Stimulated activated CD8-positive, alpha-beta memory T cell treated with anti-CD3 and anti-CD28 coated beads, Interleukin-2, amount 100 ng/mL, for 48 hours (primary cell): ENCODE measurements at regions not wholly inside any gene's neighbourhood (a gene's known extent, or its start where the extent isn't known, plus 50 kb on each side); places are given as distances from the start of the nearest gene placed in this dataset.
"Not testable (repeated sequence)": the region's sequence is repeated elsewhere in the genome, so short reads cannot be mapped to it uniquely, and the experiment has no call there.

Experiments used
- DNase-seq, 2 donors: peaks; one replicate each; pipeline ENCODE4 v3.0.0-alpha.2; 2020; ENCODE audit warnings: low read depth in 2 of 2

DNA sequence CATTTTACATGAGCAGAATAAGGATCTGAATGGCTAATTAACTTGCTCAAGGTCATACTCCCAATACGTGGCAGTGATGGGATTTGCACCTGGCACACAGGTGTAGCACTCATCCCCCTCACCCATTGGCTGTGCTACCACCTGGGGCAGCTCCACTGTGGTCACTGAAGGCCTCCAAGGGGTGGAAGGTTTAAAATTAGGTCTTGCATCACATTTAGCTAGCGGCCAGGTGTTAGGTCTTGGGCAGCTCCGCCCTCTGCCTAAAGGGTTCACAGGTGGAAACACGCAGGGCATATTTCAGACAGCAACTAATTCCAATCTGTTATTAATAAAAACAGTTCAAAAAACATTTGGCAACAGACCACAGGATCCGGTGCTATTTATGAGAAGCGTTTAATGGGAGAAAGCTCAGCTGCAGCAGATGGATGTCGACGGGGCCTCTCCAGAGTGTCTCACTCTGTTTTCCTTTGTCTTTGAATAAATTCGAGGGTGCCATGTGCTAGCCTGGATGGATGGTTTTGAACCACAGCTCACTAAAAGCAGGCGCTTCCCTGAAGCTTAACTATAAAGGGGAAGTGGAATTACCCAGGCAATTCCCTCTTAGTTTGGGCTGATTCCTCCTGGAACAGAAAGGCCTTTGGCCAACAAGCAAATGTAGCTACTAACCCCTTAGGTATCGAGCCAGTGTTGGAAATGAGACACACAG is 1017.6 kb downstream of the TYW1 start:
- DNase-seq = no peak

DNA sequence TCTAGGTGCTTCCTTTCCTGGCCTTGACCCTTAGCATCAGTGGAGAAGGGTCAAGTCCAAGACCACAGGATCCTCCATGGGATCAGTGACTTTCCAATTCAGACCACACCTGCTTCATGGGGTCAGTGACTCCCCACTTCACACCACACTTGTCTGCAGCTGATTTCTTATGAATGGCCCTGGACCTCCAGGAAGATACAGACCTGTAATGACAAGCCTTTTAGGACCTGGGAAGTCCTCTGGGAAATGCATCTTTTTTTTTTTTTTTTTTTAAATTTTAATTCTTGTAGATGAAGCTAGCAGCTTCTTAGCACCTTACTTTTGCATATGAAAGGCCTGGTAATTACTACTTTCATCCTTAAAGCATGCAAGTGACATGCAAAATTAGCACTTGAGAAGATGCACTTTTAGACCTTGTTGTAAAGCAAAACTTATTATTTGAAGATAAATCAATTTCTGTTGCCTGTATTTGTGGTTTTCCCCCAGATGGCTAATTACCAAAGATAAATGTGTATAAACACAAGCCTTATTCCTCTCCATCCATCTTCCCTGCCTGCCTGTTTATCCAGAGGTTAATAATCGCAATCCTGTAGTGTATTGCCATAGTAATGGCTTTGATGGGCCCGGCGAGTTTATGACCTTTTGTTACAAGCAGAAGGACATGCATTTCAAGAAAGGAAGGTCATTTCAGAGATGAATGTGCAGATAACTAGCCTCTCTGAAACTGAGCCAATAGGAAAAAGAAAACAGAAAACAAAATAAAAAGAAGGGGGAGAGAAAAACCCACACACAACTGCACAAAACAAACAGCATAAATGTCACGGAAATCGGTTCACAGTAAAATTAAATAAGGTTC is 1018.7 kb downstream of the TYW1 start:
- DNase-seq = no peak

DNA sequence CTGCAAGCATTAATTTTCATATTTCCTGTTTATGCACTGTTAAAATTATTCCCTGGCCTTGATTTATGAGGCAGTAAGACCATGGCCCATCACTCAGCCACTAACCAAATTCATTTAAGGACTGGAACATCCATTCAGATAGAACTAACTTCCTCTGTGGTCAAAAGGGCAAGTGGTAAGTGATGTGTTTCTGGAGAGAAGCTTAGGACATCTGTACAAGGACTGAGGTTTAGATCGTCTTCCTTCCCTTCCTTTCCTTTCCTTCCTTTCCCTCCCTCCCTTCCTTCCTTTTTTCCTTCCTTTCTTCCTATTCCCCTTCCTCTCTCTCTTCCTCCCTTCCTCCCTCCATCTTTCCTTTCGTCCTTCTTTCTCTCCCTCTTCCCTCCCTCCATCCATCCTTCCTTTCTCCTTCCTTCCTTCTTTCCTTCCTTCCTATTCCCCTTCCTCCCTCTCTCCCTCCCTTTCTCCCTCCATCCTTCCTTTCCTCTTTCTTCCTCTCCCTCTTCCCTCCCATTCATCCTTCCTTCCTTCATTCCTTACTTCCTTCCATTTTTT is 1019.4 kb downstream of the TYW1 start:
- DNase-seq = no peak

DNA sequence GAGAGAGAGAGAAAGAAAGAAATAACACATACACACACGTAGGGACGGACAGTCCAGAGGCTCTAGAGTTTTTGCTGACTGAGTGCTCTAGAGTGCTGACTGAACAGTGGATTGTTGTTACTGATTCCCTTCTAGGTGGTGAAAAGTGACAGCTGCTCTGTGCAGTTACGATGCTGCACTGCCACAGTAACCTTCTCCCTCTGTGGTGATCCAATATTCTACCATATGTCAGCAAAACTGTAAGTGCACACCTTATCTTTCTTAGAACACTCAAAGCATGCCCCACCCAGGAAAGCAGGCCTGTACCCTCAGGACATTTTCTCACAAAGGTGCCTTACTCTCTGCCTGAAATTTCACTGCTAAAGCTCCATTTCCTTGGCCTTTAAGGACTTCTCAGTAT is 1023.5 kb downstream of the TYW1 start:
- DNase-seq = no peak

DNA sequence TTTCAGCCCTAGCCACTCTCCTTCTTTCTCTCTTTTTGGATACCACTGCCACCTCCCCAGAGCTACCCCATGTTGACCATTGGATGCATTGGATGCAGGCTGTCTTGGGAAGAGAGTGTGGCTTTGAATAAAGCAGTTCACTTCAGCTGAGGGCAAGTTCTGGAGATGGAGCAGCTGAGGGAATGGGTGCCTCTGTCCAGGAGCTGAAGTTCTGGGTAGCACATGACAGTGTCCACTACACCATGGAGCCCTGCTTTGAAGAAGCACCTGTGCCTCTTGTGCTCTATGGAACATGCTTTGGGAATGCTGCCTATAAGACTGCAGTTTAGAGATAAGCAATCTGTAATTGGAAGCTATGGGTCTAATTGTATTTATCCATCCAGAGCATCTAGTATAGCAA is 1028.7 kb downstream of the TYW1 start:
- no peak for DNase-seq

DNA sequence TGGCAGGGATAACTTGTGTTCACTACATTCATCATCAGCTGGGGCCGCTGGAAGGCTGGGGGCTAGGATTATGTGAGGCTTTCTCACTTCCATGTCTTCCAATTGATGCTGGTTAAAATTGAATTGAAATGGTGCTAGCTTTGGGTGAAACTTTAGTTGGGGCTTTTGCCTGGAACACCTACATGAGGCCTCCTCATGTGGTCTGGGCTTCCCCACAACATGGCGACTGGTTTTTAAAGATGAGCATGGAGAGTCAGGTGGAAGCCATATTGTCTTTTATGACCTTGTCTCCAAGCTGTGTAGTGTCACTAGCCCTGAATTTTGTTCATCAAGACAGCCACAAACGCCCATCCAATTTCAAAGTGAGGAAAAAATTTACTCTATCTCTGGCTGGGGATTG is 1033.9 kb downstream of the TYW1 start:
- no peak for DNase-seq

DNA sequence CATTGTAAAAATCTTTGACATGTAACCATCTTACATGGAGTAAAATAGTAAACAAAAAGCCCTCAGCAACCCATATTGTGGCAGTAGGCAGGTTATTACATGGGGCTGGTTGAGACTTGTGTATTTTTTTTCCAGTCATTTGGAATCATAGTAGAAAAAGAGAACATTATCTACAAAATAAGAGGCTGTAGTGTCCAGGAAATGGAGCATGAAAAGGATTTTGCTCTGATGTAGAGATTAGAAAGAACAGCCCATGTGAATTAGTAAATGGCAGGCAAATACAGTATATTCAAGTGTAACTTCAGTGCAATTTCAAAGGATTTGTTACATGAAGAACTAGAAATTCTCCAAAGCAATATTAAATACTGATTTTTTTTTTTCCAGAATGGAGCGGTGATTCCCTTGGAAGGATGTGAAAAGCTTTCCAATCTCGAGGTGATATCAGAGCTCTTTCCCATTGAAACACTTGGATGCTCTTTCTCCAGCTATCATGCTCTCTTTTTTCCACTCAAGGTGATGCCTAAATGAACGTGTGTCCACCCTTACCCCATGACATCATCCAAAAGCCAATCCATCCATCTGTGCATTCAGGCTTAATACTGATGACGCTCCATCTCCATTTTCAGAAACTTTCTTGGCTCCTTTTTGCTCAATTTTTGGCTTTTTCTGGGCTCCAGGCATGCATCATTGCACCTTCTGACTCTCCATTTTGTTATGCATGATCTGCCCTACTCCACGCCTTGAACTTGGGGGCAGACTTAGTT is 1034.7 kb downstream of the TYW1 start:
- DNase-seq = no peak

DNA sequence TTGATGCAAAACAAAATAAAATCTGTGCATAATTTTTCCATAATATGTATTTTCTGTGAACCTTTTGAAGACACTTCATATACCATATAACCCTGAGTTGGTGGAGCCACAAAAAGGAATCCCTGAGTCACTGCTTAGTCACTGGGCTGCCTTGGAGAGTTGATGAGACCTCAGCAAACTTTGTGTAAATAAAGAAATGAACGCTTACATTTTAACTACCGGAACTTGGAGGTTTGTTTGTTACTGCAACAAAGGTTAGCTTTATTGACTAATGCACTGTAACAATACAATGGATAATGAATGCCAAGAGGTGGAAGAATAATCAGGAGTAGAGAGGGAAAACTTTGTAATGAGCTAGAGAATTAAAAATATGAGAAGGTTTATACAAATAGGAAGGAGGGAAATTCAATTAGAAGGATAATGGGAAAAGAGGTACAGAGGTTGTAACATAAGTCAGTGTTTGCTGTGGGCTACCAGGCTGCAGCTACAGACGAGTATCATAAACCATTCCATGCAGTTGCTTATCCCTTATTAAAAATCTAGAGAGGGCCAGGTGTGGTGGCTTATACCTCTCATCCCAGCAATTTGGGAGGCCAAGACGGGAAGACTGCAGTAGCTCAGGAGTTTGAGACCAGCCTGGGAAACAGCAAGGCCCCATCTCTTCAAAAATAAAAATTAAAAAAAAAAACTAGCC is 1042.1 kb downstream of the TYW1 start:
- DNase-seq = no peak

DNA sequence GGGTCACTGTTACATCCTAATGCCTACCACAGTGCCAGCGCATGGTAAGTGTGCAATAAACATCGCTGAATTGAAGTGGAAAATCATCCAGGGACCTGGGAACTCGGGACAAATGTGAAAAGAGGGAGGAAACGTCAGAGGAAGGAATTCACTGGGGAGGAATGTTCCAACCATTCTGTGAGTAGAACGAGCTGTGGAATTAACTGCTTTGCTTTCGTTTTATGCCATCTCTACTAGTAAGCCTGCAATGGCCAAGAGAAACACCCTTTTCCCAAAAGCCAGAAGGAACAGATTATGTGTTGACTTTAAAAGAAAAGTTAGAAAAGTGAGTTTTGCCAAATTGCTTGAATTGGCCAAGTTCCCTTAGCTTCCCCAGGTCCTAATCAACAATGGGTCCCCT is 1044.9 kb downstream of the TYW1 start:
- no peak for DNase-seq

DNA sequence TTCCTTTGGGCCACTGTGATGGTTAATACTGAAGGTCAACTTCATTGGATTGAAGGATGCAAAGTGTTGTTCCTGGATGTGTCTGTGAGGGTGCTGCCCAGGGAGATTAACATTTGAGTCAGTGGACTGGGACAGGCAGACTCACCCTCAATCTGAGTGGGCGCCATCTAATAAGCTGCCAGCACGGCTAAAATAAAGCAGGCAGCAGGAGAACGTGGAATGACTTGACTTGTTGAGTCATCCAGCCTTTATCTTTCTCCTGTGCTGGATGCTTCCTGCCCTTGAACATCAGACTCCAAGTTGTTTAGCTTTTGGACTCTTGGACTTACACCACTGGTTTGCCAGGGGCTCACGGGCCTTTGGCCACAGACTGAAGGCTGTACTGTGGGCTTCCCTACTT is 1046.9 kb downstream of the TYW1 start:
- no peak for DNase-seq

DNA sequence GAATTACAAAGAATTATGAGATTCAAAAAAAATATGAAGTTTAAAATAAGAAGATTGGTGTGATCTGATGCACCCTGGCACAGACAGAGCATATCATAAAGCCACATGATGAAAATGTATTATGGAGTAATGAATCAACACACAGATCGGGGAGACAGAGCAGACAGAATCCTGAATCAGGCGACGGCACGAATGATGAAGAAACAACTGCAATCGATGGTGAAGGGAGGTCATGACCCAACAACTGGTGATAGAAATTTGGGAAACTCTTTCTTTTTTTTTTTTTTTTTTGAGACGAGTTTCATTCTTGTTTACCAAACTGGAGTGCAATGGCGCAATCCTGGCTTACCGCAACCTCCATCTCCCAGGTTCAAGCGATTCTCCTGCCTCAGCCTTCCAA is 1054.0 kb downstream of the TYW1 start:
- DNase-seq = no peak

DNA sequence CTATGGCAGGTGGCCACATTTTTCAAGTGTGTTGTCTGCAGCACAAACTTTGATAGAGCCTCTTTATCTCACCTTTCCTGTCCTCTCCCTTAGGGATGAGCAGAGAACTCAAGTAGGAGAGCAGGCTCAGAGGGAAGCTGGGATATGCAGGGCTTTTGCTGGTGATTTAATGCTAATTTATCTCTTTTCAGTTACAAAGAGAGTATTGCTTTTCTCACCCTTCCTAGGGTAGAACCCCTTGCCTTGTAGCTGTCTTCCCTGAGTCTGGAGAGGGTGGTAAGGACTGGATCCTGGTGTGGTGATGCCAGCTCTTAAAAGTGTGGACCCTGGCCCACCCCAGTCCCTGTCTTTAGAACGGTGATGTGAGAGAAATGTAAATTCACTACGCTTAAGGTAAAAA is 1061.4 kb downstream of the TYW1 start:
- DNase-seq = no peak

DNA sequence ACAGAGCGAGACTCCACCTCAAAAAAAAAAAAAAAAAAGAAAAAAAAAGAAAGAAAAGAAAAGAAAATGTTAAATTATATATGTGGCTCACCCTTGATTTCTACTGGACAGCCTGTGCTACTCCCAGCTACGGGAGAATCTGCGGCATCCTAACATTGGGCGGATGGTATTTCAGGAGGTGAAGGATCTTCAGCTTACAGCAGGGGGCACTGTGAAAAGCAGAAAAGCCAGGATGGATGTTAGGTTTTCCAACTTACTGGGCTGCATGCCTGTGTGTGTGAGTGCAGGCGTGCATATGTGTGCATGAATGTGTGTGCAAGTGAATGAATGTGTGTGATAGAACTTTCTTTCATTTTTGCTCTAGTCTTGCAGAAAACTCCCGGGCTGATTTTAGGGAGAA is 1066.5 kb downstream of the TYW1 start:
- no peak for DNase-seq

DNA sequence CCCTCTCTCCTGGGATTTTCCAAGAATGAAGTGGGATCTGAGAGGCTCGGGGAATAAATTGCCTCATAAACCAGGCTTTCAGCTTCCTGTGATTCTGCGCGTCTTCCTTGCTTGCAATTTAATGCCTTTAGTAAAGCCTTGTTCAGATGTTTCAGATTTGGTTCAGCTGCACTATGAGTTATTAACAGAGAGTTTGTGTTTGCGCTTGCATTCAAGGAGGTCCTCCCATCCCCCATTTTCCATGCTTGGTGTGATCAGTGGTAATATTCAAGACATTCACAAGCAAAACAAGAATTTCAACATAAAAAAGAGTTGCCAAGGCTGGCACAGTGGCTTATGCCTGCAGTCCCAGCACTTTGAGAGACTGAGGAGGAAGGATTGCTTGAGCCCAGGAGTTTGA is 1068.9 kb downstream of the TYW1 start:
- DNase-seq = no peak

DNA sequence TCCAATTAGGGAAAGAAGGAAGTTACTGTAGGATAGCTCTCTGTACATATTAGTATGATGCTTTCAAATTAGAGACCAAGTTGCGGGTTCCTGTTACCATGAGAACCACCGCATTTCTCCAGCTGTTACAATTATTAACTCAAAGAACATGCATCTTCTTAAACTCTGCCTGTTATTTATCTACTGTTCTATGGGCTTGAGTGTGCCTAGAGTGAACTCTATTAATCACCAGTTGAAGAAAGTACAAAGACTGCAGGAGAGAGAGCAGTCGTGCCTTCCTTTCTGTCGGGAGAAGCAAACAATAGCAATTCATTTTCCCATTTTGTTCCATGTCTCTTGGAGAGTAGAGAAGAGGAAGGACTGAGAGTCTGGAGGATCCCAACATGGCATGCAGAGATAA is 1071.2 kb downstream of the TYW1 start:
- DNase-seq = no peak

DNA sequence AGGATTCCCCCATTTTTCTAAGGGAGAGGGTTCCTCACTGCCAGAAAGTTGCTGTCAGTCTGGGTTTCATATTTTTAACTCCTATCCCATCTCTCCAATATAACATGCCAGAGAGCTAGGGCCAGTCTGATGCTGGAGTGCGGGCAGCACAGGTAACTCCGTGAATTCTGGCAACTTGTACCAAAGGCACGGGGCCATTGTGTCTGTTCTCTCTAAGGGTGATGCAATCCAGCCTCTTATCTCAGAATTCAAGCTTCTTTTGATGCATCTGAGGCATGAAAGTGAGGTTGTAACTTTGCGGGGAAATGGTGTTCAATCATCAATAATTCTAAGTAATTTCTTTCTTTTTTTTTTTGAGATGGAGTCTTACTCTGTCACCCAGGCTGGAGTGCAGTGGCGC is 1074.4 kb downstream of the TYW1 start:
- no peak for DNase-seq

DNA sequence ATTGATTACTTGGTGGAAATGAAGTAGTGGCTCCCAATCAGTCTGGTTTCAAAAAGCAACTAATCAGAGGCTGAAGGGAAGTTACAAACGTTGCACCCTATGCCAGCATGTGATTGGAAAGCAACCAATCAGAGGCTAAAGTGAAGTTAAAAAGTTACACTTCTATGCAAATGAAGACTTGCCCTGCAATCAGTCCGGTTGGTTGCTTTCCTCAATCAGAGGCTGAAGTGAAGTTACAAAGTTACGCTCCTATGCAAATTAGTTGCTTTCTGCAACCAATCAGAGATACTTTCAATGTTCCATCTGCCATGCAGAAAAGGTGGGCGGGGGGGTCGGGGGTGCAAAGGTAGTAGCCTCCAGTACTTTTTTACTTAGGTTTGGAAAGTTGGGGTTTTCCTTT is 1077.1 kb downstream of the TYW1 start:
- no peak for DNase-seq

DNA sequence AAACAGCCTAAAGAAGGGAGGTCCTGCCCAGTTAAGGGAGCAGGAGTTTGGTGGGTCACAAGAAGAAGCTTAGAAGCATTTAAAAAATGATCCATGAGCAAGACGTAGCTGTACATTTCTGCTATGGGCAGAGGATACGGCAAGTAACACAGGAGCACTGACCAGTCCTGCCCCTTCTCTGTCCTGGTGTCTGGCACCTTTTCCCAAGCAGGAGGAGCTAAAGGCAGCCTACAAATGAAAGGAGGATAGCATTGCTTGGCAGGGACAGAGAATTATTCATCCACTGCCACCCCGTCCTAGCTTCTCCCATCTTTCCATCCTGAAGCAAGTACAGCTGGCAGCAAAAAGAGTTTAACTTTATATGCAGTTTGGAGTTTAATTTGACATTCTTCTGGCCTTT is 1077.6 kb downstream of the TYW1 start:
- DNase-seq = no peak

DNA sequence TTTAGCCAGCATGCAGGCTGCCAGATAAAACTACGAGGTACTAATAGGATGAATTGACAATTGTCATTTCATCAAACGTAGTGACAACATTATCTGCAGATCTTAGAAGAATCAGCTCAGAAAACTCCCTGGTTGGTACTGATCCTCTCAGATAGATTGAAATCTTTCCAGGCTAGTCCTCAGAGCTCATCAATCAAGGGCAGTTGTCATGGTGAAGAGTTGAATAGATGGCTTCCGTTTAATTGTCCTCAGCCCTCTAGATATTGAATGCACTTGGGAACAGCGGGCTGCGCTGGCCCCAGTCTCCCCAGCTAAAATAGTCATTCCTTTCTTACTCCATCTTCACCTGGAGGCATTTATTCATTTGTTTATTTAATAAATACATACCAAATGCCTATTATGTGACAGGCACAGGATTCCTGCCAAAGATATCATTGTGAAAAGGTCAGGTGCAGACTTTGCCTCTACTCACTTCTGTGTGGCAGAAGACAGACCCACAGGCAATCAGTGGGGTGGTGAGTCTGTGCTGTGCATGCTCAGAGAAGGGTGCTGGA is 1081.6 kb downstream of the TYW1 start:
- DNase-seq = no peak

DNA sequence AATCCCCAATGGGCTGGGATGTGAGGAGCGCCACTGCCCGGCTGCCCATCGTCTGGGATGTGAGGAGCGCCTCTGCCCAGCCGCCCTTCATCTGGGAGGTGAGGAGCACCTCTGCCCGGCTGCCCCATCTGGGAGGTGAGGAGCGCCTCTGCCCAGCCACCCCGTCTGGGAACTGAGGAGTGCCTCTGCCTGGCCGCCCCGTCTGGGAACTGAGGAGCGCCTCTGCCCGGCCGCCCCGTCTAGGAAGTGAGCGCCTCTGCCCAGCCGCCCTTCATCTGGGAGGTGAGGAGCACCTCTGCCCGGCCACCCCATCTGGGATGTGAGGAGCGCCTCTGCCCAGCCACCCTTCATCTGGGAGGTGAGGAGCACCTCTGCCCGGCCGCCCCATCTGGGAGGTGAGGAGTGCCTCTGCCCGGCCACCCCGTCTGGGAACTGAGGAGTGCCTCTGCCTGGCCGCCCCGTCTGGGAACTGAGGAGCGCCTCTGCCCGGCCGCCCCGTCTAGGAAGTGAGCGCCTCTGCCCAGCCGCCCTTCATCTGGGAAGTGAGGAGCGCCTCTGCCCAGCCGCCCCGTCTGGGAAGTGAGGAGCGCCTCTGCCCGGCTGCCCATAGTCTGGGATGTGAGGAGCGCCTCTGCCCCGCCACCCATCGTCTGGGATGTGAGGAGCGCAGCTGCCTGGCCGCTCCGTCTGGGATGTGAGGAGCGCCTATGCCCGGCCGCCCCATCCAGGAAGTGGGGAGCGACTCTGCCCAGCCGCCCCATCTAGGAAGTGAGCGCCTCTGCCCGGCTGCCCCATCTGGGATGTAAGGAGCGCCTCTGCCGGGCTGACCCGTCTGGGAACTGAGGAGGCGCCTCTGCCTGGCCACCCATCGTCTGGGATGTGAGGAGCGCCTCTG is 1085.7 kb downstream of the TYW1 start:
- not testable (repeated sequence) for DNase-seq
